Astrocyte (in vitro differentiated cells and primary cell): ENCODE measurements at regions not wholly inside any gene's neighbourhood (a gene's known extent, or its start where the extent isn't known, plus 50 kb on each side); places are given as distances from the start of the nearest gene placed in this dataset.

Experiments used
- DNase-seq: peaks from one replicate; pipeline ENCODE4 v3.0.0-alpha.2; 2010; ENCODE audit warnings: low read depth
- FAIRE-seq: peaks from 2 replicates; lab custom pipeline; 2011; peaks lifted over from hg19 to GRCh38; lab: Jason Lieb, UNC
- H2AFZ ChIP-seq: 2 replicates; pipeline ENCODE4 v1.6.0; 2012; ENCODE audit warnings: low read depth, low read length, inconsistent platforms
- H3K27ac ChIP-seq: 2 replicates; pipeline ENCODE4 v1.5.1; 2011; ENCODE audit warnings: low read depth, low read length, inconsistent platforms
- H3K27me3 ChIP-seq: 2 replicates; pipeline ENCODE4 v1.6.0; 2011; ENCODE audit warnings: low read length, inconsistent platforms; ENCODE audit not compliant: insufficient read depth
- H3K36me3 ChIP-seq: 2 replicates; pipeline ENCODE4 v1.5.1; 2011; ENCODE audit warnings: low read length, inconsistent platforms; ENCODE audit not compliant: insufficient read depth
- H3K4me1 ChIP-seq: 2 replicates; pipeline ENCODE4 v1.5.1; 2011; ENCODE audit warnings: low read length, inconsistent platforms; ENCODE audit not compliant: insufficient read depth
- H3K4me2 ChIP-seq: 2 replicates; pipeline ENCODE4 v1.6.0; 2012; ENCODE audit warnings: low read length, inconsistent platforms
- H3K4me3 ChIP-seq: 2 replicates; pipeline ENCODE4 v1.5.1; 2011; ENCODE audit warnings: low read depth, mild to moderate bottlenecking, low read length, inconsistent platforms; ENCODE audit not compliant: insufficient read depth
- H3K79me2 ChIP-seq: 2 replicates; pipeline ENCODE4 v1.6.0; 2012; ENCODE audit warnings: mild to moderate bottlenecking, low read length, inconsistent platforms; ENCODE audit not compliant: insufficient read depth
- H3K9ac ChIP-seq: 2 replicates; pipeline ENCODE4 v1.6.0; 2012; ENCODE audit warnings: mild to moderate bottlenecking, low read length, inconsistent platforms
- H3K9me3 ChIP-seq: 2 replicates; pipeline ENCODE4 v1.5.1; 2012; ENCODE audit warnings: low read depth, mild to moderate bottlenecking, low read length, inconsistent platforms; ENCODE audit not compliant: insufficient read depth
- H4K20me1 ChIP-seq: 2 replicates; pipeline ENCODE4 v1.6.0; 2012; ENCODE audit warnings: low read length, inconsistent platforms; ENCODE audit not compliant: insufficient read depth
- H3K27ac Mint-ChIP-seq: one replicate; pipeline ENCODE4 v1.8.0; 2021; ENCODE audit warnings: mild to moderate bottlenecking, mixed read lengths; ENCODE audit not compliant: unreplicated experiment
- H3K27me3 Mint-ChIP-seq: one replicate; pipeline ENCODE4 v1.8.0; 2021; ENCODE audit warnings: low read depth, mixed read lengths; ENCODE audit not compliant: unreplicated experiment
- H3K36me3 Mint-ChIP-seq: one replicate; pipeline ENCODE4 v1.8.0; 2021; ENCODE audit warnings: low read depth, mixed read lengths; ENCODE audit not compliant: unreplicated experiment
- H3K4me1 Mint-ChIP-seq: one replicate; pipeline ENCODE4 v1.8.0; 2021; ENCODE audit warnings: low read depth, mixed read lengths; ENCODE audit not compliant: unreplicated experiment
- H3K4me3 Mint-ChIP-seq: one replicate; pipeline ENCODE4 v1.8.0; 2021; ENCODE audit warnings: mild to moderate bottlenecking, moderate library complexity, mixed read lengths; ENCODE audit not compliant: unreplicated experiment
- H3K9me3 Mint-ChIP-seq: one replicate; pipeline ENCODE4 v1.8.0; 2021; ENCODE audit warnings: mild to moderate bottlenecking, mixed read lengths; ENCODE audit not compliant: unreplicated experiment
- CTCF ChIP-seq: IDR thresholded peaks from 2 replicates; pipeline ENCODE4 v1.5.1; 2011; ENCODE audit warnings: low read depth, mild to moderate bottlenecking, inconsistent platforms, low read length, moderate library complexity; ENCODE audit not compliant: insufficient read depth
- EZH2 ChIP-seq: IDR thresholded peaks from 2 replicates; pipeline ENCODE4 v1.6.1; 2012; ENCODE audit warnings: mild to moderate bottlenecking, low read length, inconsistent platforms; ENCODE audit not compliant: insufficient read depth

GRCh38 chr18:24593401-24593800 lies 133.0 kb downstream of the HRH4 start:
- Histone ChIP-seq H3K9me3 (no peaks in the 10 kb centered on the region), H3K36me3 (no peaks in the 10 kb centered on the region), H3K27me3 (no peaks in the 10 kb centered on the region), H3K4me1 (no peaks in the 10 kb centered on the region), H3K9ac (no peak overlapping the region), H3K79me2 (no peaks in the 10 kb centered on the region), H3K27ac (no peak overlapping the region), H3K4me3 (no peak overlapping the region), H2AFZ (no peak overlapping the region), H3K4me2 (no peak overlapping the region), H4K20me1 (no peaks in the 10 kb centered on the region)
- no peak for TF ChIP-seq CTCF
- no peak for TF ChIP-seq EZH2
- Mint-ChIP-seq H3K9me3 (peaks cover 15% of the 10 kb centered on the region), H3K27ac (no peak overlapping the region), H3K36me3 (no peaks in the 10 kb centered on the region), H3K27me3 (peaks cover 13% of the 10 kb centered on the region), H3K4me3 (no peak overlapping the region), H3K4me1 (no peaks in the 10 kb centered on the region)
- DNase-seq (no peak), FAIRE-seq (no peak)

GRCh38 chr18:24593886-24594285 lies 133.4 kb downstream of the HRH4 start:
- no peaks in the 10 kb centered on the region for H3K4me1 ChIP-seq
- Mint-ChIP-seq H3K36me3 (no peaks in the 10 kb centered on the region), H3K9me3 (peaks cover 15% of the 10 kb centered on the region), H3K27me3 (peaks cover 17% of the 10 kb centered on the region), H3K4me3 (no peak overlapping the region), H3K4me1 (no peaks in the 10 kb centered on the region), H3K27ac (no peak overlapping the region)
- H3K4me2 ChIP-seq: no peak overlapping the region
- no peak overlapping the region for H3K9ac ChIP-seq
- DNase-seq (no peak), FAIRE-seq (no peak)
- H3K27me3 ChIP-seq: no peaks in the 10 kb centered on the region
- no peak overlapping the region for H2AFZ ChIP-seq
- H3K27ac ChIP-seq: no peak overlapping the region
- H3K4me3 ChIP-seq: no peak overlapping the region
- no peaks in the 10 kb centered on the region for H3K36me3 ChIP-seq
- no peaks in the 10 kb centered on the region for H4K20me1 ChIP-seq
- TF ChIP-seq EZH2: no peak
- H3K79me2 ChIP-seq: no peaks in the 10 kb centered on the region
- no peaks in the 10 kb centered on the region for H3K9me3 ChIP-seq

GRCh38 chr18:24595561-24596031 lies 135.2 kb downstream of the HRH4 start:
- H3K4me2 ChIP-seq: no peak overlapping the region
- H3K9ac ChIP-seq: no peak overlapping the region
- no peaks in the 10 kb centered on the region for H3K4me1 ChIP-seq
- TF ChIP-seq CTCF (no peak), EZH2 (no peak)
- peaks cover 21% of the 10 kb centered on the region for H3K27me3 Mint-ChIP-seq
- no peaks in the 10 kb centered on the region for H3K9me3 ChIP-seq
- FAIRE-seq (no peak), DNase-seq (no peak)
- H3K27me3 ChIP-seq: no peaks in the 10 kb centered on the region
- H3K27ac Mint-ChIP-seq: no peak overlapping the region
- no peaks in the 10 kb centered on the region for H3K79me2 ChIP-seq
- H3K36me3 ChIP-seq: no peaks in the 10 kb centered on the region
- no peaks in the 10 kb centered on the region for H3K4me1 Mint-ChIP-seq
- H4K20me1 ChIP-seq: no peaks in the 10 kb centered on the region
- no peak overlapping the region for H3K4me3 Mint-ChIP-seq
- peaks cover 13% of the 10 kb centered on the region for H3K9me3 Mint-ChIP-seq
- no peak overlapping the region for H3K27ac ChIP-seq
- H2AFZ ChIP-seq: no peak overlapping the region
- H3K4me3 ChIP-seq: no peak overlapping the region
- H3K36me3 Mint-ChIP-seq: no peaks in the 10 kb centered on the region
